Type B pancreatic cell (in vitro differentiated cells): ENCODE measurements at regions not wholly inside any gene's neighbourhood (a gene's known extent, or its start where the extent isn't known, plus 50 kb on each side); places are given as distances from the start of the nearest gene placed in this dataset.
A peak's percentile ranks its signal among the peaks of the same experiment; 100 is the strongest.

Experiments used
- DNase-seq: peaks from one replicate; pipeline ENCODE4 v3.0.0; 2021; ENCODE audit warnings: mixed read lengths; ENCODE audit not compliant: unreplicated experiment; ENCODE audit errors: extremely low spot score
- H3K27ac Mint-ChIP-seq: 2 replicates; pipeline ENCODE4 v1.8.0; 2021; ENCODE audit warnings: mild to moderate bottlenecking, mixed read lengths
- H3K27me3 Mint-ChIP-seq: 2 replicates; pipeline ENCODE4 v1.8.0; 2021; ENCODE audit warnings: mixed read lengths
- H3K36me3 Mint-ChIP-seq: 2 replicates; pipeline ENCODE4 v1.8.0; 2021; ENCODE audit warnings: mixed read lengths
- H3K4me1 Mint-ChIP-seq: one replicate; pipeline ENCODE4 v1.8.0; 2021; ENCODE audit warnings: mixed read lengths; ENCODE audit not compliant: unreplicated experiment
- H3K4me3 Mint-ChIP-seq: 2 replicates; pipeline ENCODE4 v1.8.0; 2021; ENCODE audit warnings: mild to moderate bottlenecking, mixed read lengths
- H3K9me3 Mint-ChIP-seq: 2 replicates; pipeline ENCODE4 v1.8.0; 2021; ENCODE audit warnings: mixed read lengths
- TF ChIP-seq, protein P1 (sequence below): fragments of 200-600 bp; sonication (generic); conservative IDR thresholded peaks from 2 replicates; pipeline ENCODE4 v1.5.0; 2021; ENCODE audit warnings: antibody characterized with exemption, mild to moderate bottlenecking

DNA sequence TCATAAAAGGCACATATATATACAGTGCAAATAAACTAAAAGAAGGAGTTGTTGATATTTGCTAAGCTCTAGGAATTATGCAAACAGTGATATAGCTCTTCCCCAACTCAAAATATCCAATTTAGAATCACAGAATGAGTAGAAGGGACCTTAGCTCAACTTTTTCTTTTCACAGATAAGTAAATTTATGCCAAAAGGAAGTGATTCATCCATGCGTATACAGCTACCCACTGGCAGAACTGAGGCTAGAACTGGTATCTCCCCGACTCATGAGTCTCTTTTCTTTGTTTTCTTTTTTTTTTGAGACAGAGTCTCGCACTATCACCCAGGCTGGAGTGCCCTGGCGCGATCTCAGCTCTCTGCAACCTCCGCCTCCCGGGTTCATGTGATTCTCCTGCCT lies 54.2 kb upstream of the SVIL start:
- H3K27me3 Mint-ChIP-seq = no peaks in the 10 kb centered on the region
- H3K4me1 Mint-ChIP-seq = peaks cover 39% of the 10 kb centered on the region
- H3K36me3 Mint-ChIP-seq = peaks cover 29% of the 10 kb centered on the region
- peak overlapping the region; percentile 34 for H3K27ac Mint-ChIP-seq
- no peak overlapping the region for H3K4me3 Mint-ChIP-seq
- peaks cover 5% of the 10 kb centered on the region for H3K9me3 Mint-ChIP-seq
- TF ChIP-seq, protein P1, sequence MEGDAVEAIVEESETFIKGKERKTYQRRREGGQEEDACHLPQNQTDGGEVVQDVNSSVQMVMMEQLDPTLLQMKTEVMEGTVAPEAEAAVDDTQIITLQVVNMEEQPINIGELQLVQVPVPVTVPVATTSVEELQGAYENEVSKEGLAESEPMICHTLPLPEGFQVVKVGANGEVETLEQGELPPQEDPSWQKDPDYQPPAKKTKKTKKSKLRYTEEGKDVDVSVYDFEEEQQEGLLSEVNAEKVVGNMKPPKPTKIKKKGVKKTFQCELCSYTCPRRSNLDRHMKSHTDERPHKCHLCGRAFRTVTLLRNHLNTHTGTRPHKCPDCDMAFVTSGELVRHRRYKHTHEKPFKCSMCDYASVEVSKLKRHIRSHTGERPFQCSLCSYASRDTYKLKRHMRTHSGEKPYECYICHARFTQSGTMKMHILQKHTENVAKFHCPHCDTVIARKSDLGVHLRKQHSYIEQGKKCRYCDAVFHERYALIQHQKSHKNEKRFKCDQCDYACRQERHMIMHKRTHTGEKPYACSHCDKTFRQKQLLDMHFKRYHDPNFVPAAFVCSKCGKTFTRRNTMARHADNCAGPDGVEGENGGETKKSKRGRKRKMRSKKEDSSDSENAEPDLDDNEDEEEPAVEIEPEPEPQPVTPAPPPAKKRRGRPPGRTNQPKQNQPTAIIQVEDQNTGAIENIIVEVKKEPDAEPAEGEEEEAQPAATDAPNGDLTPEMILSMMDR = no peak
- no peak for DNase-seq

DNA sequence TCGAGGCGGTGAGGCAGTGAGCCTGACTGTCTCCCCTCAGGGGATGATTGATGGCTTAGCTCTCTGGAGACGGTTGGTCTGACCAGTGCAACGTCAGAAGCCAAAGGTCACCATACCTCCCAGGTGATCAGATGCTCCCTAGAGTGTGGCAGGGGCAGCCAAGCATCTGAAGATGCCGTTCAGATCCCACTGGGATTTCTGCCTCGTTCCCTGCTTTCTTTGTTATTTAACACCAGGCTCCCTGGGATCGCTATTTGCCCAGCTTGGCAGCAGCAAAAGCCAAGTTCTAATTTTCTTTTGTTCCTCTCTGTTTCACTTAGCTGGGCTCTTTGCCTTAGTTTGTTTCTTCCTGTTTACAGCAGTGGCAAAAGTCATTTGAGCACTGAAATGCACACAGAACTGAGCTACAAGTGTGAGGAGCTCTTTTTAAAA lies 53.5 kb upstream of the SVIL start:
- Mint-ChIP-seq H3K9me3 (peaks cover 5% of the 10 kb centered on the region), H3K4me1 (peaks cover 36% of the 10 kb centered on the region), H3K4me3 (peak overlapping the region; percentile 44), H3K27ac (peak overlapping the region; percentile 68), H3K27me3 (no peaks in the 10 kb centered on the region), H3K36me3 (peaks cover 33% of the 10 kb centered on the region)
- TF ChIP-seq, protein P1 = no peak
- no peak for DNase-seq

DNA sequence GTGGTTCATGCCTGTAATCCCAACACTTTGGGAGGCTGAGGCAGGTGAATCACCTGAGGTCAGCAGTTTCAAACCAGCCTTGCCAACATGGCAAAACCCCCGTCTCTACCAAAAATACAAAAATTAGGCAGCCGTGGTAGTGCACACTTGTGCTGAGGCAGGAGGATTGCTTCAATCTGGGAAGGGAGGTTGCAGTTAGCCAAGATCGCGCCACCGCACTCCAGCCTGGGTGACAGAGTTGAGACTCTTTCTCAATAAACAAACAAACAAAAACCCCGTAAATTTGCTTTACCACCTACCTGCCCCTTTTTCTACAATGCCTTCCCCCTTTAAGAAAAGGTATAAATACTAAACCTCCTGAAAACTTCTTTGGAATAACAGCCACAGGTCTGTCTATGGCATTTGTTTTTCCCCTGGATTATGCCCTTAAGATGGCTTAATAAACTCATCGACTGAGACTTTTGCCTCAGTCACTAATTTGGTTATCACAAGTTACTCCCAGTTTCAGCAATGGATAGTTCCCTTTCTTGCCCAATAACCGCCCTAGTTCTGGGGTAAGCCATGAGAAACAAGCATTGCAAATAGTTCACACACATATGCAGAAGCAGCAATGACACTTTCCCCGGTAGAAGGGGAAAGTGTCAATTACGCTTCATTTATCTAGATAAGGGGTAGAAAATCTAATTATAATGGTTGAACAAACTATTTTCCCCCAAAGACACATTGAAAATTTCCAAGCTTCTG lies 52.8 kb upstream of the SVIL start:
- Mint-ChIP-seq H3K4me1 (peaks cover 36% of the 10 kb centered on the region), H3K27ac (peak overlapping the region; percentile 68), H3K4me3 (peak overlapping the region; percentile 44), H3K36me3 (peaks cover 40% of the 10 kb centered on the region), H3K9me3 (peaks cover 5% of the 10 kb centered on the region), H3K27me3 (no peaks in the 10 kb centered on the region)
- TF ChIP-seq, protein P1 = no peak
- no peak for DNase-seq

DNA sequence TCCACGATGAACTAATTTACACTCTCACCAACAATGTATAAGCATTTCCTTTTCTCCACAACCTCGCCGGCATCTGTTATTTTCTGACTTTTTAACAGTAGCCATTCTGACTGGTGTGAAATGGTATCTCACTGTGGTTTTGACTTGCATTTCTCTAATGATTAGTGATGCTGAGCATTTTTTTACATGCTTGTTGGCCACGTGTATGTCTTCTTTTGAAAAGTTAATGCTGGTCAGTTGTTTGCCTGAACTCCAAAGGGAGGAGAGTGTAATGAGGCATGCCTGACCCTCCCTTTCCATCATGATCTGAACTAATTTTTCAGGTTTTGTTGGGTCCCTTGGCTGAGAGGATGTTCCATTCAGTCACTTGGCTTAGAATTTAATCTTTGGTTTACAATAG lies 50.7 kb upstream of the SVIL start:
- Mint-ChIP-seq H3K4me1 (peaks cover 37% of the 10 kb centered on the region), H3K27ac (no peak overlapping the region), H3K27me3 (no peaks in the 10 kb centered on the region), H3K4me3 (no peak overlapping the region), H3K36me3 (peaks cover 50% of the 10 kb centered on the region), H3K9me3 (no peaks in the 10 kb centered on the region)
- no peak for DNase-seq
- TF ChIP-seq, protein P1 = no peak
